OCI-LY1 (cell line): ENCODE measurements at regions not wholly inside any gene's neighbourhood (a gene's known extent, or its start where the extent isn't known, plus 50 kb on each side); places are given as distances from the start of the nearest gene placed in this dataset.

Experiments used
- CTCF ChIP-seq: fragments of 200-600 bp; sonication (generic), shearing (Covaris generic); IDR thresholded peaks from 2 replicates; pipeline ENCODE4 v1.5.1; 2017; ENCODE audit warnings: mild to moderate bottlenecking, antibody characterized with exemption, low read length, moderate library complexity, mixed read lengths
- EZH2 ChIP-seq: fragments of 200-600 bp; sonication (generic), shearing (Covaris generic); IDR thresholded peaks from 2 replicates; pipeline ENCODE4 v1.8.0; 2017; ENCODE audit warnings: borderline replicate concordance, mixed run types, mild to moderate bottlenecking, antibody characterized with exemption, low read length, moderate library complexity, mixed read lengths

- no peak for TF ChIP-seq CTCF
- no peak for TF ChIP-seq EZH2
Measured at GRCh38 chr11:23679041-23679440, 817.8 kb upstream of the LUZP2 start.
